ENCODE measurements at regions not wholly inside any gene's neighbourhood (a gene's known extent, or its start where the extent isn't known, plus 50 kb on each side); places are given as distances from the start of the nearest gene placed in this dataset.

GRCh38 chr19:30852168-30852567 lies 480.0 kb downstream of the ZNF536 start:
- no peak for TF ChIP-seq CTCF (IDR thresholded peaks at IDR 0.05)
- TF ChIP-seq POLR2AphosphoS5 (IDR thresholded peaks at IDR 0.05), result no peak

Data from prostate gland (tissue), 2 donors.